Pancreas (tissue), 10 donors: ENCODE measurements at regions not wholly inside any gene's neighbourhood (a gene's known extent, or its start where the extent isn't known, plus 50 kb on each side); places are given as distances from the start of the nearest gene placed in this dataset.

Experiments used
- ATAC-seq, 4 donors: fragments of 200-7000 bp; cut with Tn5 transposase; one replicate each; pipeline versions ENCODE4 v1.8.0 to v1.9.1; 2020; ENCODE audit warnings: mild to moderate bottlenecking in 4 of 4, moderate library complexity in 4 of 4
- DNase-seq, 6 donors: peaks; one replicate each; pipeline ENCODE4 v3.0.0-alpha.2; 2020
- FAIRE-seq: peaks from 2 replicates; lab custom pipeline; 2012; peaks lifted over from hg19 to GRCh38; lab: Jason Lieb, UNC
- H3K27ac ChIP-seq, 4 donors: fragments of 200-600 bp; sonication (generic); 1 replicate in 3 of 4; 2 replicates in 1 of 4; pipeline versions ENCODE4 v1.5.0 to v1.8.0; 2020
- H3K27me3 ChIP-seq, 4 donors: fragments of 200-600 bp; one replicate each; pipeline ENCODE4 v1.8.0; 2021
- H3K36me3 ChIP-seq, 3 donors: fragments of 200-600 bp; sonication (generic) in 1 of 3; one replicate each; pipeline versions ENCODE4 v1.5.0 to v1.8.0; 2020 to 2021
- H3K4me1 ChIP-seq, 3 donors: fragments of 200-600 bp; one replicate each; pipeline ENCODE4 v1.8.0; 2021
- H3K4me3 ChIP-seq, 4 donors: fragments of 200-600 bp; sonication (generic) in 2 of 4; one replicate each; pipeline versions ENCODE4 v1.5.0 to v1.8.0; 2020 to 2021
- H3K9me3 ChIP-seq, 4 donors: fragments of 200-600 bp; one replicate each; pipeline ENCODE4 v1.8.0; 2021
- WGBS, 2 donors: extraction: QIAGEN DNeasy Blood & Tissue Kit; methylation state at CpG; one replicate each; pipeline ENCODE4 v1.1.7; 2013; 5-methylcytosine and 5-hydroxymethylcytosine counted together
- intact Hi-C, 3 donors: fragments of 100-400 bp; cut with DNase I; formaldehyde crosslinking; loops; one replicate each; pipeline versions ENCODE4 v1.11.1 to v1.14.2; 2022
- TF ChIP-seq, protein P1 (sequence below), 4 donors: fragments of 200-600 bp; sonication (generic) in 3 of 4; IDR thresholded peaks; one replicate each; pipeline versions ENCODE4 v1.5.0 to v1.8.0; 2021; ENCODE audit warnings: antibody characterized with exemption in 4 of 4
- donor health status: healthy with polysubstance abuse.
- donor health status: DM: no; HTN: no; CAD: no; lungs with moderate emphysema.
- donor health status: DM: no; HTN: no; CAD: no.
- donor health status: control.
- donor health status: control.
- donor health status: Bipolar disorder and iron deficiency.
- donor health status: DM: yes; HTN: yes; CAD: no.
- donor health status: DM: no; HTN: no; CAD: no.
- donor health status: DM: no; HTN: no; CAD: no.
- donor health status: DM: yes; HTN: yes; CAD: no.

DNA sequence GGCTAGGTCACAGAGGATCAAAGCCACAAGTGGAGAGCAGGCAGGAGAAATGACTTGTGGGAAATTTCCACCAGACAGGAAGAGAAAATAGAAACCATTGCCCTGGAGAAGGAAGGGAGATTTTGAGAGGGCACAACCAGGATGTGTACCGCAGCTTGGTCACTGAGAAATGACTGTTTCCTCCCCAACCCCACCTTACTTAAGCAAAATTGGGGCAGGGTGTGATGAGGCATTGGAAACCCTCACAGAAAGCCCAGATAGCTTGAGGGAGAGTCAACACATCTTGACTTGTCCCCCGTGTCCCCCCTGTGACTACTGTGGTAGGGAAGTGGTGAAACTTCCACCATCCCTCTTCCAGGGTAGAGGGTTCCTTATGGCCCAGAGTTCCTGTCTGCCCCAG, 113.5 kb upstream of the FAM20A start:
- TF ChIP-seq, protein P1, sequence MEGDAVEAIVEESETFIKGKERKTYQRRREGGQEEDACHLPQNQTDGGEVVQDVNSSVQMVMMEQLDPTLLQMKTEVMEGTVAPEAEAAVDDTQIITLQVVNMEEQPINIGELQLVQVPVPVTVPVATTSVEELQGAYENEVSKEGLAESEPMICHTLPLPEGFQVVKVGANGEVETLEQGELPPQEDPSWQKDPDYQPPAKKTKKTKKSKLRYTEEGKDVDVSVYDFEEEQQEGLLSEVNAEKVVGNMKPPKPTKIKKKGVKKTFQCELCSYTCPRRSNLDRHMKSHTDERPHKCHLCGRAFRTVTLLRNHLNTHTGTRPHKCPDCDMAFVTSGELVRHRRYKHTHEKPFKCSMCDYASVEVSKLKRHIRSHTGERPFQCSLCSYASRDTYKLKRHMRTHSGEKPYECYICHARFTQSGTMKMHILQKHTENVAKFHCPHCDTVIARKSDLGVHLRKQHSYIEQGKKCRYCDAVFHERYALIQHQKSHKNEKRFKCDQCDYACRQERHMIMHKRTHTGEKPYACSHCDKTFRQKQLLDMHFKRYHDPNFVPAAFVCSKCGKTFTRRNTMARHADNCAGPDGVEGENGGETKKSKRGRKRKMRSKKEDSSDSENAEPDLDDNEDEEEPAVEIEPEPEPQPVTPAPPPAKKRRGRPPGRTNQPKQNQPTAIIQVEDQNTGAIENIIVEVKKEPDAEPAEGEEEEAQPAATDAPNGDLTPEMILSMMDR (IDR thresholded peaks at IDR 0.05): no peak
- FAIRE-seq: no peak
- Histone ChIP-seq H3K27ac (no peak overlapping the region), H3K36me3 (no peaks in the 10 kb centered on the region), H3K4me1 (no peaks in the 10 kb centered on the region), H3K4me3 (no peak overlapping the region), H3K9me3 (no peaks in the 10 kb centered on the region), H3K27me3 (no peaks in the 10 kb centered on the region)
- intact Hi-C loops: no loop called here
- ATAC-seq: no peak
- WGBS, 2 donors: 75 to 79% methylated on average over 2 of the region's 2 CpGs
- no peak for DNase-seq

DNA sequence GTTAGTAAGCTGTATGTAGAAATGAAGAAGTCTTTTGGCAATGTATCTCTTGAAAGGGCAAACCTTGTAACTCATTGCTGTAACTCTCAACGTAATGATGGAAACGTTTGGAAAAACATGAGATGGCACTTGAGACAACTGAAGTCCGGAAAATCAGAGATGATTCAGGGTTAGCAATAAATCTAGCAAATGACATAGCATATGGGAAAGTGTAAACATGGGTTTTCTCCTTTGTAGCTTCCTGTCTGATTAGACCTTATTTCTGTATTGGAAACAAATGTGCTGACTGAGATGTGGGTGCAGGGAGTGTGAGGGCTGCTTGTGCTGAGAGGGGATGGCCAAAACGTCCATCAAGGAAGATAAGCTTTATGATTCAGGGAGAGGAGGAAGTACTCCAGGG, 110.7 kb upstream of the FAM20A start:
- Histone ChIP-seq H3K27me3 (no peaks in the 10 kb centered on the region), H3K9me3 (no peaks in the 10 kb centered on the region), H3K36me3 (no peaks in the 10 kb centered on the region), H3K27ac (no peak overlapping the region), H3K4me1 (no peaks in the 10 kb centered on the region), H3K4me3 (no peak overlapping the region)
- 34 to 47% methylated on average over 4 of the region's 4 CpGs for WGBS, 2 donors
- DNase-seq (no peak), ATAC-seq (no peak), FAIRE-seq (no peak)
- TF ChIP-seq, protein P1 (IDR thresholded peaks at IDR 0.05): no peak
- intact Hi-C loops: no loop called here

DNA sequence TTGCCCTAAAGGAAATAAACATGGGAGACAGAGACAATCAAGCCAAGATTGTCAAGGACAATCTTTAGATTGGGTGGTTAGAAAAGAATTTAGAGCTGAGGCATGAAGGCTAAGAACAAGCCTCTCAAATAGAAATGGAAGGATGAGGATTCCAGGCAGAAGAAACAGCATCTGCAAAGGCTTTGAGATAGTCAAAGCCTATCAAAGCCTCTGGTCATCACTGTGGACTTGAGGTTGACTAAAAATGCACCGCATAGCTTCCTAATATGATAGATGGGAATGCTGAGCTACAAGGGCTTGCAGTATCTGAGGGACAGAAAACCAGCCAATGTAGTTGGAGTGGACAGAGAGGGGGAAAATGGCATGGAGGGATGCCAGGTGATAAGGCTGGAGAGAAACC, 109.8 kb upstream of the FAM20A start:
- DNase-seq (no peak), FAIRE-seq (no peak), ATAC-seq (no peak)
- Histone ChIP-seq H3K4me3 (no peak overlapping the region), H3K27me3 (no peaks in the 10 kb centered on the region), H3K9me3 (no peaks in the 10 kb centered on the region), H3K27ac (no peak overlapping the region), H3K36me3 (no peaks in the 10 kb centered on the region), H3K4me1 (no peaks in the 10 kb centered on the region)
- intact Hi-C loops: no loop called here
- TF ChIP-seq, protein P1 (IDR thresholded peaks at IDR 0.05): no peak
- WGBS, 2 donors: 82 to 93% methylated on average over 1 of the region's 1 CpG

DNA sequence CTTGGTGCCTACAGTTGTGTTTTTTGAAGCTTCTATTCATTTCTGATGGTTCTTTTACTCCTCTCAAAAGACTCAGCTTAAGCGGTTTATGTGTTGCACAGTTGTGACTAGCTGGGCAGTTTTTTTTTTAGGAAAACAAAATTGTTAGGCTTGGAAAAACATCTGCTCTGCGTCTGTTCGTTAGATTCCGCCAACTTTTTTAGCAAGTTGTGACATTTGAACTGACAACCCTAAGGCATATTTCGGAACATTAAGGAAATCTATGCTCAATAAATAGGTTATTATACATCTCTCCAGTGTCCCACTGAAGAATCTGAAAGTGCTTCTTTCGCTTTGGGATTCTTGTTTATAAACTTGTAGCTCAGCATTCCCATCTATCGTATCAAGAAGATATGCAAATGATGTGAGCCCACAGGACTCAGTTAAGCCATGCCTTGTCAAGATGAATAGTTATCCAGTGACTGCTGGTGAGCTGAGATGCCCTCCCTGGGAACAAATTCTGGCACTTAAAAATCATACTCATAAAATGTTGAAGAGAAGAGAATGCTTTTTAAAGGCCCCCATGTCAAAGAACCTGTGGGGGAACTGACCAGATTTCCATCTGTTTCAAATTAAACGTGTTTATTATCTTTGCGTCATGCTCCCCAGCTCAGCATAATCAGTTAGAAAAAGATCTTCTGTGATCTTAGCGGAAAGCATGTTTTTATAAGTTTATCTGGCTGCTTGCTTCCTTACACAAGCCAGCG, 109.0 kb upstream of the FAM20A start:
- no peaks in the 10 kb centered on the region for H3K4me1 ChIP-seq
- no peak overlapping the region for H3K4me3 ChIP-seq
- FAIRE-seq (no peak), ATAC-seq (no peak), DNase-seq (no peak)
- H3K36me3 ChIP-seq: no peaks in the 10 kb centered on the region
- intact Hi-C loops: no loop called here
- no peak overlapping the region for H3K27ac ChIP-seq
- no peaks in the 10 kb centered on the region for H3K9me3 ChIP-seq
- TF ChIP-seq, protein P1 (IDR thresholded peaks at IDR 0.05): no peak
- no peaks in the 10 kb centered on the region for H3K27me3 ChIP-seq
- 69 to 71% methylated on average over 11 of the region's 11 CpGs for WGBS, 2 donors

DNA sequence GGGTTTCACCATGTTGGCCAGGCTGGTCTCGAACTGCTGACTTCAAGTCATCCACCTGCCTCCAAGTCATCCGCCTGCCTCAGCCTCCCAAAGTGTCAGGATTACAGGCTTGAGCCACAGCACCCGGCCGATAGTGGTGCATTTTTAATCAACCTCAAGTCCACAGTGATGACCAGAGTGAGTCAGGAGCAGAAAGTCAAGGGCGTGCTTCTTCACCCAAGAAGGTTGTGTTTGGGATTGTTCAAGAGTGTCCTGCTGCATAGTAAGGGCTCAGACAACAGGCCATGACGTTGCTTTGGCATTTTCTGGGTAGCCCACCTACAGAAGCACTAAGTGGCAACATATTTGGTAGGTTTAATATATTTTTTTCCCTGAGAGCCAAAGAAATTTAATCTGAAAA, 108.3 kb upstream of the FAM20A start:
- Histone ChIP-seq H3K4me1 (no peaks in the 10 kb centered on the region), H3K27ac (no peak overlapping the region), H3K9me3 (no peaks in the 10 kb centered on the region), H3K36me3 (no peaks in the 10 kb centered on the region), H3K4me3 (no peak overlapping the region), H3K27me3 (no peaks in the 10 kb centered on the region)
- no peak for DNase-seq
- FAIRE-seq: no peak
- intact Hi-C loops: no loop called here
- 68 to 83% methylated on average over 6 of the region's 6 CpGs for WGBS, 2 donors
- TF ChIP-seq, protein P1 (IDR thresholded peaks at IDR 0.05): no peak
- no peak for ATAC-seq
